OCI-LY3 (cell line): ENCODE measurements at regions not wholly inside any gene's neighbourhood (a gene's known extent, or its start where the extent isn't known, plus 50 kb on each side); places are given as distances from the start of the nearest gene placed in this dataset.

Source experiments
- CTCF ChIP-seq: fragments of 200-600, 300-600 bp; sonication (generic); IDR thresholded peaks from 2 replicates; pipeline ENCODE4 v1.5.1; 2014; ENCODE audit warnings: antibody characterized with exemption, low read length, low read depth
- EZH2phosphoT487 ChIP-seq: fragments of 200-600 bp; shearing (Covaris generic); IDR thresholded peaks from 2 replicates; pipeline ENCODE4 v1.6.1; 2018; ENCODE audit warnings: antibody characterized with exemption, mixed run types, low read depth

- TF ChIP-seq CTCF (no peak), EZH2phosphoT487 (no peak)
Measured at GRCh38 chr3:164479406-164479805, 598.9 kb downstream of the SI start.
